Mammary epithelial cell (primary cell): ENCODE measurements at regions not wholly inside any gene's neighbourhood (a gene's known extent, or its start where the extent isn't known, plus 50 kb on each side); places are given as distances from the start of the nearest gene placed in this dataset.

Experiments used
- EZH2 ChIP-seq: IDR thresholded peaks from 2 replicates; pipeline ENCODE4 v1.6.1; 2012; ENCODE audit warnings: low read length, inconsistent platforms, borderline replicate concordance
- TF ChIP-seq, protein P1 (sequence below), 2 donors: IDR thresholded peaks in 1 of 2; conservative IDR thresholded peaks in 1 of 2; 2 replicates each; pipeline ENCODE4 v1.5.1; 2011 to 2012; ENCODE audit warnings: inconsistent platforms in 2 of 2, low read length in 2 of 2, mild to moderate bottlenecking in 2 of 2, control low read depth in 1 of 2, low read depth in 1 of 2; ENCODE audit not compliant: insufficient read depth in 1 of 2; ENCODE audit errors: extremely low read depth in 1 of 2

DNA sequence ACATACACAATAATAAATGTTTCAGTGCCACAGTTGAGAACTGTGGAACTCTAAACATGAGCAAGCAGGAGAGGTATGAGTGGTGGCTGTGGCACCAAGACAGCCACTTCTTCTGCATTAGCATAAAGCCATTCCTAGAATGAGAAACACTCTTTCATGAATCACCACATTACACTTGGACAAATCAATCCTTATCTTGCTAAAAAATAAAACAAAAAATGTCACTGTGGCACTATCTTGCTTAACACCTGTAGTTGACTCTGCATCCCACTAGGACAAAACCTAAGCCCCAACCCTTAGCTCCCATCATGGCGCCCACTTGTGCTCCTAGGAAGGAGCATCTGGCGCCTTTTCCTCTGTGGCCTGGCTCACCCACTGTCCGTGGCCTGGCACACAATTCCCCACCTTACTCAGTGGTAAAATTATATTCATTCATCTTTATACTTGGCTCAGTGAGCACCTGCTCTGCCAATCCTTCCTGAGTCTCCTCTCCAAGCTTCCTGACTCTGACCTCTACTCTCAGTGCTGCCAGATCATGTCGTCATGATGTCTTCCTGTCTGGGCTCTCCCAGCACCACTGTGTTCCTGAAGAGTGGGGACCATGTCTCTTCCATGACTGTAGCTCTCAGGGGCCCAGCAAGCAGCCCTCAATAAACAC is 272.9 kb downstream of the LNPK start:
- TF ChIP-seq, protein P1, sequence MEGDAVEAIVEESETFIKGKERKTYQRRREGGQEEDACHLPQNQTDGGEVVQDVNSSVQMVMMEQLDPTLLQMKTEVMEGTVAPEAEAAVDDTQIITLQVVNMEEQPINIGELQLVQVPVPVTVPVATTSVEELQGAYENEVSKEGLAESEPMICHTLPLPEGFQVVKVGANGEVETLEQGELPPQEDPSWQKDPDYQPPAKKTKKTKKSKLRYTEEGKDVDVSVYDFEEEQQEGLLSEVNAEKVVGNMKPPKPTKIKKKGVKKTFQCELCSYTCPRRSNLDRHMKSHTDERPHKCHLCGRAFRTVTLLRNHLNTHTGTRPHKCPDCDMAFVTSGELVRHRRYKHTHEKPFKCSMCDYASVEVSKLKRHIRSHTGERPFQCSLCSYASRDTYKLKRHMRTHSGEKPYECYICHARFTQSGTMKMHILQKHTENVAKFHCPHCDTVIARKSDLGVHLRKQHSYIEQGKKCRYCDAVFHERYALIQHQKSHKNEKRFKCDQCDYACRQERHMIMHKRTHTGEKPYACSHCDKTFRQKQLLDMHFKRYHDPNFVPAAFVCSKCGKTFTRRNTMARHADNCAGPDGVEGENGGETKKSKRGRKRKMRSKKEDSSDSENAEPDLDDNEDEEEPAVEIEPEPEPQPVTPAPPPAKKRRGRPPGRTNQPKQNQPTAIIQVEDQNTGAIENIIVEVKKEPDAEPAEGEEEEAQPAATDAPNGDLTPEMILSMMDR (conservative IDR thresholded peaks at IDR 0.05 in 1 of 2, IDR thresholded peaks at IDR 0.05 in 1 of 2; ENCODE audit: extremely low read depth in 1 of 2, insufficient read depth in 1 of 2, low read depth in 1 of 2, low read length in 2 of 2) = no peak
- no peak for TF ChIP-seq EZH2
